Liver (tissue), 8 donors: ENCODE measurements at regions not wholly inside any gene's neighbourhood (a gene's known extent, or its start where the extent isn't known, plus 50 kb on each side); places are given as distances from the start of the nearest gene placed in this dataset.
A peak's percentile ranks its signal among the peaks of the same experiment; 100 is the strongest.

Experiments
- DNase-seq: peaks from one replicate; pipeline ENCODE4 v3.0.0-alpha.2; 2017; ENCODE audit warnings: low spot score
- H3K27ac ChIP-seq, 2 donors: one replicate each; pipeline ENCODE4 v1.7.0; 2013; ENCODE audit warnings: inconsistent platforms in 2 of 2, low read length in 2 of 2, control low read depth in 1 of 2, low read depth in 1 of 2, mild to moderate bottlenecking in 1 of 2
- H3K27me3 ChIP-seq, 4 donors: one replicate each; pipeline versions ENCODE4 v1.6.1 to v1.7.0; 2013; ENCODE audit warnings: low read length in 3 of 4, inconsistent platforms in 1 of 4, mild to moderate bottlenecking in 1 of 4, moderate library complexity in 1 of 4; ENCODE audit not compliant: control insufficient read depth in 4 of 4, insufficient read depth in 4 of 4
- H3K36me3 ChIP-seq, 4 donors: one replicate each; pipeline versions ENCODE4 v1.6.1 to v1.7.0; 2013; ENCODE audit warnings: low read length in 3 of 4, mild to moderate bottlenecking in 3 of 4, low read depth in 1 of 4, moderate library complexity in 1 of 4; ENCODE audit not compliant: control insufficient read depth in 4 of 4, insufficient read depth in 3 of 4
- H3K4me1 ChIP-seq, 4 donors: one replicate each; pipeline versions ENCODE4 v1.6.1 to v1.7.0; 2013; ENCODE audit warnings: low read length in 3 of 4, mild to moderate bottlenecking in 3 of 4, moderate library complexity in 1 of 4; ENCODE audit not compliant: control insufficient read depth in 4 of 4, insufficient read depth in 4 of 4
- H3K4me3 ChIP-seq, 3 donors: one replicate each; pipeline versions ENCODE4 v1.6.1 to v1.7.0; 2013; ENCODE audit warnings: low read length in 3 of 3, control low read depth in 1 of 3, low read depth in 1 of 3, mild to moderate bottlenecking in 1 of 3
- H3K9ac ChIP-seq, 2 donors: one replicate each; pipeline ENCODE4 v1.7.0; 2013; ENCODE audit warnings: low read length in 2 of 2, mild to moderate bottlenecking in 2 of 2, moderate library complexity in 2 of 2, control low read depth in 1 of 2, low read depth in 1 of 2
- H3K9me3 ChIP-seq, 4 donors: one replicate each; pipeline versions ENCODE4 v1.6.1 to v1.7.0; 2013; ENCODE audit warnings: low read length in 3 of 4; ENCODE audit not compliant: control insufficient read depth in 4 of 4
- CTCF ChIP-seq: fragments of 150-350 bp; IDR thresholded peaks from 2 replicates; pipeline ENCODE4 v1.5.1; 2017; ENCODE audit warnings: improper control_type of control experiment, low read depth, low read length; ENCODE audit not compliant: missing input control
- EGR1 ChIP-seq, 2 donors: IDR thresholded peaks; 2 replicates each; pipeline ENCODE4 v1.6.1; 2016 to 2018; ENCODE audit warnings: antibody characterized with exemption in 2 of 2, low read depth in 2 of 2
- FOXA1 ChIP-seq: IDR thresholded peaks from 2 replicates; pipeline ENCODE4 v1.6.1; 2016; ENCODE audit warnings: antibody characterized with exemption
- FOXA2 ChIP-seq: IDR thresholded peaks from 2 replicates; pipeline ENCODE4 v1.6.1; 2016; ENCODE audit warnings: antibody characterized with exemption
- GABPA ChIP-seq, 2 donors: IDR thresholded peaks in 1 of 2; conservative IDR thresholded peaks in 1 of 2; 2 replicates each; pipeline ENCODE4 v1.6.1; 2016; ENCODE audit warnings: antibody characterized with exemption in 2 of 2, mild to moderate bottlenecking in 1 of 2, moderate library complexity in 1 of 2
- HNF4A ChIP-seq, 2 donors: conservative IDR thresholded peaks; 2 replicates each; pipeline ENCODE4 v1.6.1; 2016; ENCODE audit warnings: antibody characterized with exemption in 2 of 2, mild to moderate bottlenecking in 2 of 2
- HNF4G ChIP-seq: IDR thresholded peaks from 2 replicates; pipeline ENCODE4 v1.6.1; 2016; ENCODE audit warnings: antibody characterized with exemption
- JUND ChIP-seq, 2 donors: IDR thresholded peaks; 2 replicates each; pipeline ENCODE4 v1.6.1; 2016; ENCODE audit warnings: antibody characterized with exemption in 2 of 2
- MAX ChIP-seq: IDR thresholded peaks from 2 replicates; pipeline ENCODE4 v1.6.1; 2016; ENCODE audit warnings: antibody characterized with exemption
- NR2F2 ChIP-seq: IDR thresholded peaks from 2 replicates; pipeline ENCODE4 v1.6.1; 2016; ENCODE audit warnings: antibody characterized with exemption
- RAD21 ChIP-seq, 2 donors: IDR thresholded peaks; 2 replicates each; pipeline ENCODE4 v1.6.1; 2016; ENCODE audit warnings: antibody characterized with exemption in 2 of 2, mild to moderate bottlenecking in 2 of 2
- REST ChIP-seq: IDR thresholded peaks from 2 replicates; pipeline ENCODE4 v1.6.1; 2016; ENCODE audit warnings: antibody characterized with exemption, mild to moderate bottlenecking
- RXRA ChIP-seq, 2 donors: IDR thresholded peaks; 2 replicates each; pipeline ENCODE4 v1.6.1; 2017 to 2018; ENCODE audit warnings: antibody characterized with exemption in 2 of 2, mild to moderate bottlenecking in 1 of 2
- SP1 ChIP-seq: IDR thresholded peaks from 2 replicates; pipeline ENCODE4 v1.6.1; 2018; ENCODE audit warnings: antibody characterized with exemption, mild to moderate bottlenecking
- TAF1 ChIP-seq: conservative IDR thresholded peaks from 2 replicates; pipeline ENCODE4 v1.6.1; 2016; ENCODE audit warnings: antibody characterized with exemption, mild to moderate bottlenecking
- YY1 ChIP-seq: IDR thresholded peaks from 2 replicates; pipeline ENCODE4 v1.6.1; 2016; ENCODE audit warnings: antibody characterized with exemption, mild to moderate bottlenecking
- WGBS: extraction: QIAGEN DNeasy Blood & Tissue Kit; methylation state at CpG from one replicate; pipeline ENCODE4 v1.1.7; 2013; 5-methylcytosine and 5-hydroxymethylcytosine counted together
- TF ChIP-seq, protein P1 (sequence below): IDR thresholded peaks from 2 replicates; pipeline ENCODE4 v1.6.1; 2016; ENCODE audit warnings: antibody characterized with exemption
- TF ChIP-seq, protein P2 (sequence below): IDR thresholded peaks from 2 replicates; pipeline ENCODE4 v1.6.1; 2016; ENCODE audit warnings: antibody characterized with exemption
- donor health status: healthy.
- donor health status: healthy.
- donor health status: healthy.
- donor health status: healthy.
- donor health status: healthy.

DNA sequence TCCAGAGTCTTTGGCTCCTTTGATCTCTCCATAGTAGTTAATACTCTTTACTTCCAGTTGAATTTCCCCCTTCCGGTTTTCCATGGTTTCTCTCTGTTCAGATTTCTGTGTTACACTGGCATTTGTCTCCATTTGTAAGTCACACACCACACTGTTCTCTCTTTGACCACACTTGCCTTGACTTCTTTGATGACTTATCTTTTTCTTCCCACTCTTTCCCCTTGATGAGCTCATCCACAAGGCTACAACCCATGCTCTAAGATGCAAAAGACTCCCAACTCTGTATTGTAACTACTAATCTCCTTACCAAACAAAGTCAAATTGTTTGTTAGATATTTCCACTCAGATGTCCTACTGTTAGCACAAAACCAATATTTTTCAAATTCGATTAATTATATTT, 242.7 kb upstream of the E2F7 start:
- no peaks in the 10 kb centered on the region for H3K27me3 ChIP-seq
- WGBS = 93% methylated on average over 2 of the region's 2 CpGs
- no peak overlapping the region for H3K9ac ChIP-seq
- H3K4me3 ChIP-seq = no peak overlapping the region
- H3K4me1 ChIP-seq = no peaks in the 10 kb centered on the region
- H3K27ac ChIP-seq = no peak overlapping the region
- no peak for DNase-seq
- H3K36me3 ChIP-seq = no peaks in the 10 kb centered on the region
- H3K9me3 ChIP-seq = no peaks in the 10 kb centered on the region
- TF ChIP-seq SP1 (no peak), GABPA (IDR thresholded peaks at IDR 0.05 in 1 of 2, conservative IDR thresholded peaks at IDR 0.05 in 1 of 2) (no peak), FOXA1 (no peak), YY1 (no peak), RAD21 (IDR thresholded peaks at IDR 0.05) (no peak), REST (no peak), JUND (IDR thresholded peaks at IDR 0.05) (no peak), FOXA2 (no peak), TAF1 (no peak), RXRA (IDR thresholded peaks at IDR 0.05) (no peak), HNF4G (no peak), NR2F2 (no peak), EGR1 (IDR thresholded peaks at IDR 0.05; ENCODE audit: low read depth in 2 of 2) (no peak), CTCF (no peak), HNF4A (conservative IDR thresholded peaks at IDR 0.05) (no peak), MAX (no peak)
- TF ChIP-seq, protein P1, sequence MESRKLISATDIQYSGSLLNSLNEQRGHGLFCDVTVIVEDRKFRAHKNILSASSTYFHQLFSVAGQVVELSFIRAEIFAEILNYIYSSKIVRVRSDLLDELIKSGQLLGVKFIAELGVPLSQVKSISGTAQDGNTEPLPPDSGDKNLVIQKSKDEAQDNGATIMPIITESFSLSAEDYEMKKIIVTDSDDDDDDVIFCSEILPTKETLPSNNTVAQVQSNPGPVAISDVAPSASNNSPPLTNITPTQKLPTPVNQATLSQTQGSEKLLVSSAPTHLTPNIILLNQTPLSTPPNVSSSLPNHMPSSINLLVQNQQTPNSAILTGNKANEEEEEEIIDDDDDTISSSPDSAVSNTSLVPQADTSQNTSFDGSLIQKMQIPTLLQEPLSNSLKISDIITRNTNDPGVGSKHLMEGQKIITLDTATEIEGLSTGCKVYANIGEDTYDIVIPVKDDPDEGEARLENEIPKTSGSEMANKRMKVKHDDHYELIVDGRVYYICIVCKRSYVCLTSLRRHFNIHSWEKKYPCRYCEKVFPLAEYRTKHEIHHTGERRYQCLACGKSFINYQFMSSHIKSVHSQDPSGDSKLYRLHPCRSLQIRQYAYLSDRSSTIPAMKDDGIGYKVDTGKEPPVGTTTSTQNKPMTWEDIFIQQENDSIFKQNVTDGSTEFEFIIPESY = no peak
- TF ChIP-seq, protein P2, sequence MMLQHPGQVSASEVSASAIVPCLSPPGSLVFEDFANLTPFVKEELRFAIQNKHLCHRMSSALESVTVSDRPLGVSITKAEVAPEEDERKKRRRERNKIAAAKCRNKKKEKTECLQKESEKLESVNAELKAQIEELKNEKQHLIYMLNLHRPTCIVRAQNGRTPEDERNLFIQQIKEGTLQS = no peak

- no peaks in the 10 kb centered on the region for H3K36me3 ChIP-seq
- H3K9me3 ChIP-seq = no peaks in the 10 kb centered on the region
- no peaks in the 10 kb centered on the region for H3K27me3 ChIP-seq
- no peak overlapping the region for H3K4me3 ChIP-seq
- TF ChIP-seq HNF4A (conservative IDR thresholded peaks at IDR 0.05) (peak in 1 of 2 donors; percentile 29), EGR1 (IDR thresholded peaks at IDR 0.05; ENCODE audit: low read depth in 2 of 2) (no peak)
- peaks cover 0 to 6% (median under 1%) of the 10 kb centered on the region in 4 donors for H3K4me1 ChIP-seq
- no peak overlapping the region for H3K9ac ChIP-seq
- H3K27ac ChIP-seq = no peak overlapping the region
- WGBS = 31% methylated on average over 1 of the region's 1 CpG
- DNase-seq = no peak
Measured at GRCh38 chr12:77300811-77301210, 235.4 kb upstream of the E2F7 start.
